ENCODE measurements at regions not wholly inside any gene's neighbourhood (a gene's known extent, or its start where the extent isn't known, plus 50 kb on each side); places are given as distances from the start of the nearest gene placed in this dataset.

GRCh38 chr2:181125359-181125758, 145.0 kb downstream of the UBE2E3 start:
- TF ChIP-seq, protein P1, sequence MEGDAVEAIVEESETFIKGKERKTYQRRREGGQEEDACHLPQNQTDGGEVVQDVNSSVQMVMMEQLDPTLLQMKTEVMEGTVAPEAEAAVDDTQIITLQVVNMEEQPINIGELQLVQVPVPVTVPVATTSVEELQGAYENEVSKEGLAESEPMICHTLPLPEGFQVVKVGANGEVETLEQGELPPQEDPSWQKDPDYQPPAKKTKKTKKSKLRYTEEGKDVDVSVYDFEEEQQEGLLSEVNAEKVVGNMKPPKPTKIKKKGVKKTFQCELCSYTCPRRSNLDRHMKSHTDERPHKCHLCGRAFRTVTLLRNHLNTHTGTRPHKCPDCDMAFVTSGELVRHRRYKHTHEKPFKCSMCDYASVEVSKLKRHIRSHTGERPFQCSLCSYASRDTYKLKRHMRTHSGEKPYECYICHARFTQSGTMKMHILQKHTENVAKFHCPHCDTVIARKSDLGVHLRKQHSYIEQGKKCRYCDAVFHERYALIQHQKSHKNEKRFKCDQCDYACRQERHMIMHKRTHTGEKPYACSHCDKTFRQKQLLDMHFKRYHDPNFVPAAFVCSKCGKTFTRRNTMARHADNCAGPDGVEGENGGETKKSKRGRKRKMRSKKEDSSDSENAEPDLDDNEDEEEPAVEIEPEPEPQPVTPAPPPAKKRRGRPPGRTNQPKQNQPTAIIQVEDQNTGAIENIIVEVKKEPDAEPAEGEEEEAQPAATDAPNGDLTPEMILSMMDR (IDR thresholded peaks at IDR 0.05), result no peak

DNA sequence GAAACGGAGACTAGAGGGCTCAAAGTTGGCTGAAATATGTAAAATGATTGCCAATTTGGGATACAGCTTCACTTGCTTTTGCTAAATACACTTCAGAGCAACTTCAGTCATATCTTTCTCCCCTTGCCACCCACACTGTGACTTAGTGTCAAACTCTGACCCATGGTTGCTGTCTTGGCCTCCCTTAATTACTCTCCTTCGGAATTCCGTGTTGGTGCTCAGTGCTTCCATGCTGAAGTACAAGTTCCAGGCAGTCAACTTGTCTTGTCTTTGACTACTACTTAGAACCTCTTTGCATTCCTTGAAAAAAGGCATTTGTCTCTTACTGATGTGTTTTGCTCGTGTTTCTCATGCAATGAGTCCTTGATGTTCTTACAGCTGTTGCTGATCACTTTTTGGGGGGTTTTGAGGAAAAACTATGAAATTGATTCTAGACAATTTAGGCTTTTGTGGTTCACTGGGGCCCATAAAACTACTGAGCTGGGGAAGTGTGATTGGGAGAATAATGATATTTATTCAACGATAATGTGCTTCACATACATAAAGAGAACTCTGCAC, 146.0 kb downstream of the UBE2E3 start:
- TF ChIP-seq, protein P1 (IDR thresholded peaks at IDR 0.05), result no peak

- TF ChIP-seq, protein P1 (IDR thresholded peaks at IDR 0.05), result no peak
Measured at GRCh38 chr2:181128199-181128598, 147.8 kb downstream of the UBE2E3 start.

GRCh38 chr2:181129364-181130056, 149.1 kb downstream of the UBE2E3 start:
- TF ChIP-seq, protein P1 (IDR thresholded peaks at IDR 0.05), result no peak

DNA sequence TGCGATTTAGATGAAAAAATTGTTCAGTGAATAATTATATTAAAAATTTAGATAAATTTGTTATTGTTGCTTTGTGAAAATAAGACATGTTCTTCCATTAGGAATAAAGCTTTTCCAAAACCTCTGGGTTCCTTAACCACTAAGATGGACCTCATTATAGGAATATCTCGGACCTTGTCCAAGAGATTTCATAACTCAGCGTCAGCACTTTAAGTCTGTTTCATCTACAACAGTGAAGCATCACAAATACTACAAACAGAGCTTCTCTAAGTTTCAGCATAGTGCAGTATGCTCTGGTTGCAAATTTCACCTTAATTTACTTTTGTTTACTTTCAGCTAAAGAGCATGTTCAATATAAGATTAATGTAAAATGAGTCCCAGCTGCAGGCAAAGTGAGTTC, 150.3 kb downstream of the UBE2E3 start:
- TF ChIP-seq, protein P1 (IDR thresholded peaks at IDR 0.05), result no peak

DNA sequence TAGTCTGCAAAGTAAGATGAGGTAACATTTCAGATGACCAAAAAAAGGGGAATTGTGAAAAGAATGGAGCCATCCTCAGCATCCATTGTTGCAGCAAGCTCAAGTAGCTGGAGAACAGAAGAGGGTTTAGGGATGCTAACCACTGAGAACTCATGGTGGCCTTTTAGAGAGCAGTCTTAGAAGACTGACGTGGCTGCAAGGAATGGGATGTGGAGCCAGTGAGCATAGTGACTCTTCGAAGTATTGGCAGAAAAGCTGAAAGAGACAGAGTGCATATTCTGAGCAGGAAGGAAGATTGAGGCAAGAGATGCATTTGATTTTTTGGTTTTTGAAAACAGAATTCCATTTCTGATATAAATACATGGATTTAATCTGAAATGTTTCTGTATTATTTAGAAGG, 151.2 kb downstream of the UBE2E3 start:
- TF ChIP-seq, protein P1 (IDR thresholded peaks at IDR 0.05), result no peak

- TF ChIP-seq, protein P1 (IDR thresholded peaks at IDR 0.05), result no peak
Measured at GRCh38 chr2:181138816-181139215, 158.4 kb downstream of the UBE2E3 start.

All from LNCAP (cell line).